ENCODE measurements at regions not wholly inside any gene's neighbourhood (a gene's known extent, or its start where the extent isn't known, plus 50 kb on each side); places are given as distances from the start of the nearest gene placed in this dataset.
"Not testable (repeated sequence)": the region's sequence is repeated elsewhere in the genome, so short reads cannot be mapped to it uniquely, and the experiment has no call there.

DNA sequence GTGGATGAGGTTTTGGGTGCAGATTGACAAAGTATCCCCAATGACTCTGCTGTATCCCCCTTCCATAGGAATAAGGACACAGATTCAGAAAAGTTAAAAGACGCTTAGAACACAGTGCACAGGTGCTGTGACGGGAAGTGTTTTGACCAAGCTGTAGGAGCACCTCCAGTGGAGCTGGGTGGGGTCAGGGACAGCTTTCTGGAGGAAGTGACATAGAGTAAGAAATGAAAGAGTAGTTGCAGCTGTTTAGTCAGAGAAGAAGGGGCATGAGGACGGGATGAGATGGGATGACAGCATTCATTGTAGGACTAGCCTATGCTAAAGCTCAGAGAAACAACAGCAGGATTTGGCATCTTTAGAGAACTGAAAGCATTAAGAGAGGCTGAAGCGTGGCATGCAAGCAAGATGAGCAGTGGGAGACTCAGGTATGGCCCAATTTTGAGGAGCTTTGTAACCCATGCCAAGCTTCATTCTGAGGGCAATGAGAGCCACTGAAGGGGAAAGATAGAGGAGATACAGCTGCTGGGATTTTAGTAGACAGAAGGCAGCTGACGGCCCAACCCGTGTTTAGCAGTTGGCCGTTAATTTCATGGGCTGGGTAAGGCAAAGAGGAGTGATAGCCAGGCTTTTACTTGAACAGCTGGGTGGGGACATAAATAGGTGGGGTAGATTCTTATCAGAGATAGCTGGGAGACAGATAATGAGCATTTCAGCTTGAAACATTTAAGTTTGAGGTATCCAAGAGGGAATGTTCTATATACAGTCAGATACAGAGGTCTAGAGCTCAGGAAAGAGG, 131.8 kb upstream of the KRAS start:
- no peak for DNase-seq

DNA sequence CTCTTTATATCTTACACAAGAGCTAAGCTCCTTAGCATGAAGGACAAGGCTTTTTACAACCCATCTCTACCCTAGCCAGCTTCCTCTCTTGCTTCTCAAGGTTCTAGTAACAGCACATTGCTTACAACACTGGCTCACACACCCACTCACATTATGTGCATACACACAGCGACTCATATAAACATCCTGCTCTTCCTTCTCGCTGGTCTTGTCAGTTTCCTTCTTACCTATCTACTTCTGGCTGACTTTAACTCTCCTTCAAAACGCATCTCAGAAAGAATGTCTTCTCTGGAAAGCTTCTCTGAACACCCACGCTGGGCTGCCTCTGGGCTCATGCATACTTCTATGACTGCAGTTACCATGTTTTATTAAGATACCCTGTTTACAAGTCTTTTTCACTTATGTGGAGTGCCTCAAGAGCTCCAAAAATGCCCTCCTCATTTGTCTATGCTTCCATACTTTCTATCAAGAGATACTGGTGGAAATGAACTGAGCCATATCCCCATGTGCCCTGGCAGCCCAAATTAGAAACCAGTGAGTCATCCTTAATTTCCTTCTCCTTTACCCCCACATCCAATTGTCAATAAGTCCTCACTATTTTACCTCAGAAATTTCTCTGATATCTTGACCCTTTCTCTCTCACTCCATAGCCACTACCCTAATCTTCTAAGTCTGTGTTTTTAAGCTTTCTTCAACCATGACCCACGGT, 126.9 kb upstream of the KRAS start:
- peak; percentile 42 to 62 for DNase-seq

GRCh38 chr12:25376985-25377384, 126.3 kb upstream of the KRAS start:
- no peak for DNase-seq

GRCh38 chr12:25376407-25376806, 125.7 kb upstream of the KRAS start:
- no peak for DNase-seq

DNA sequence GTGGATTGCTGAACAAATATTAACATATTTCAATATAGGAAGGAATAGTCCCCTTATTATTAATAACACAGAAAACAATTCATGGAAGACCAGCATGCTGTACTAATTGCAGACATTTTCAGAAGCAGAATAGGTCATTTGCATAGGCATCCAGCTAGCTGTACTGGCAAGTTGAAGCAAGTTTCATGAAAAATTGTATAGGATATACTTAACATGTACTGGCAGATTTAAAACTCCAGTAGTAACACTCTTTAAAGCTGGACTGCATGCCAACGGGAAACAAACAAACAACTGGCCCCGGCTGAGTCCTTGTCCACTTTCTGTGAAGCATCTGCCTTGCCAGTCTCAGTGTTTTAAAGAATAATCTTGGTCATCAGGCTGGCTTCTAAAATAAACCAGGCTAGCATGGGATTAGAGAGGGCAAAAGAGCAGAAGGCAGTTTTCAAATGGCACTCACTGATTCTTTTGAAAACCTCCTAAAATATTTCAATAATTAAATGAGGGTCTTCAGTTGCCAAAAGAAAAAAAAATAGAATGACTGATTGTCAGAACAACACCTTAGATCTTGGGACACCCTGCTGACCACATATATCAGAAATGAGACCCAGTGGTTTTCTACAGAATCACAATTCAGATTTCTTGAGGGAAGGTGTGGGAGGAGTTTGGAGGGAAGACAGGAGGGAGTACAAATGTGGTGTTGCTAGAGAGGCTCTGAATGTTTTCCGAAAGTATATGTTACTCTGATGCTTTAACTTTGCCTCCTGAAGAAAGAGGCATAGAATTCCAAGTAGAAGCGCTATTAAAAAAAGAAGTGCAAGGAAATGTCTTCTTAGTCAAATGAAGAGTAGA, 122.5 kb upstream of the KRAS start:
- DNase-seq, result no peak

- no peak for DNase-seq
These were observed 121.3 kb upstream of the KRAS start for GRCh38 chr12:25372002-25372401.

GRCh38 chr12:25368557-25368956, 117.8 kb upstream of the KRAS start:
- DNase-seq, result no peak

DNA sequence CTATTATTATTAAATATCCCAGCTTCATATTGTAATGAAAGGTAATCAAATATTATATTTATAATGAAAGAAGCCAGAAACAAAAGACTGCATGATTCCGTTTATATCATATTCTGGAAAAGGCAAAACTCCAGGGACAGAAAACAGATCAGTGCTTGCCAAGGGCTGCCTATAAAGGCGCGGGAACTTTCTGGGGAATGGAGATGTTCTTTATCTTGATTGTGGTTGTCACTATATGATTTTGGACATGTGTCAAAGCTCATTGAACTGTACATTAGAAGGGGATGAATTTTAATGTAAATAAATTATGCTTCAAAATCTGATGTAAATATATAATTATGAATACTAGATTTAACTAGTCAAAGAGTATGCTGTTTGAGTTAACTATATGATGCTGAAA, 115.4 kb upstream of the KRAS start:
- no peak for DNase-seq

DNA sequence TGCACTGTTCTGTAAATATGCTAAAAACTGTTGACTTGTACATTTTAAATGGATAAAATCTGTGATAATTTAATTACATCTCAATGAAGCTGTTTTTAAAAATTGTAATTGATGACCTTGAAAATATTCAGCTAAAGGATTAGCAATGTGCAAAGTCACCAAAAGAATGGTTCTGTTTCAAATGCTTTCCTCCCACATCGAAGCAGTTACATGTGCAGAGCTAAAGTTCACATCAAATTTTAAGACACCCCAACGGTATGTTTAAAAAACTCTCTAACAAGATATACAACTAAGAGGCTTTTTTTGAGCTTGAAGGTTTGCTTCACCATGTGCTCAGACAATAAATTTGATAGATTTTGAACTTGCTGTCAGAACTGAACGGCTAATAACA, 114.6 kb upstream of the KRAS start:
- no peak for DNase-seq

DNA sequence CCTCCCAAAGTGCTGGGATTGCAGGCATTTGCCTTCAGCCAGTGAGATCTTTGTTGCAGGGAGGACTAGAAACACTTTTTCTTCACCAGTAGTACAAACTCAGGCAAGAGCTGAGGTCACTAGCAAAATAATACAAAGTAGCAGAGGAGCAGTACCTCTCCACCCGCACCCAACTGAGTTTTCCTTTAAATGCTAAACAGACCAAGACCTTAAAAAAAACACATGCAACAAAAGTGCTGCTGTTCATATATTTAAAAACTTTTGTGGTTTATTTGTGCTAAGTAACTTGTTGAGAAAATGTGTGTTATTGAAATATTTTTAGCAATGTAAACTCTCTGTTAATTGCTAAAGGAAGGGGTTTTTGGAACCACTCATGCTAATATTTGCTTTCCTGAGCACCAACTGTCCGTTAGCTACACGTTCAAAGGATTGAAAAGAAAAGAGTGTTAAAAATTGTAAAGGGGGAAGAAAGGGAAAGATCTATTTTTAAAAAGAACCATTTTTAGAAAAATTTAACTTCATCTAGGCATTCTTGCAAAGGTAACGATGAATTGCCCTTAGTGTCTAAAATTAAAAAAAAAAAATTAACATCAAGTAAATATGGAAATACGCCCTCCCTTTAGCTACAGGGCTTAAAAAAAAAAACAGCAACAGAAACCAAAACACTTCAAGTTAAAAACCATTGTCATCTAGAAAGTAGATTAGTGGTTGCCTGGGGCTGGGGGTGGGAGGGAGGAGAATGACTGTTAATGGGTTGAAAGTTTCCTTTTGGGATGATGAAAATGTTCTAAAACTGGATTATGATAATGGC, 114.0 kb upstream of the KRAS start:
- DNase-seq, result no peak

DNA sequence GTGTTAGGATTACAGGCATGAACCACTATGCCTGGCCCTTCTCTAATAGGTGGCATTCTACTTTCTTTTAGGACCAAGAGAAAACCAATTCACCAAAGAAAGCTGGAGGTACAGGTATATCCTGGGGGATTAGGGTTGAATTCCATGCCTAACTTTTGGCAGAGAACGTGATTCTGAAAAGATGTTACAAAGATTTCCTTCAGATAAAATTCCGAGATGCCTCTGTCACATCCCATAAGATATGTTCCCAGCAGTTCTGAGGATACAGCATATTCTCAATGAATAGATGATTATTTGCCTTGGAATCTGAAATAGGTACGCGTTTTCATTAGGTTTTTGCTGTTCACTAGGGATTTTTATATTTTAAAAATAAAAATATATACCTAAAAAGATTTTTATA, 111.9 kb upstream of the KRAS start:
- DNase-seq, result no peak

GRCh38 chr12:25361511-25361910, 110.8 kb upstream of the KRAS start:
- DNase-seq, result no peak

- DNase-seq, result no peak
These were observed 106.9 kb upstream of the KRAS start for GRCh38 chr12:25357595-25357994.

- DNase-seq, result not testable (repeated sequence)
These were observed 102.2 kb upstream of the KRAS start for GRCh38 chr12:25352942-25353341.

DNA sequence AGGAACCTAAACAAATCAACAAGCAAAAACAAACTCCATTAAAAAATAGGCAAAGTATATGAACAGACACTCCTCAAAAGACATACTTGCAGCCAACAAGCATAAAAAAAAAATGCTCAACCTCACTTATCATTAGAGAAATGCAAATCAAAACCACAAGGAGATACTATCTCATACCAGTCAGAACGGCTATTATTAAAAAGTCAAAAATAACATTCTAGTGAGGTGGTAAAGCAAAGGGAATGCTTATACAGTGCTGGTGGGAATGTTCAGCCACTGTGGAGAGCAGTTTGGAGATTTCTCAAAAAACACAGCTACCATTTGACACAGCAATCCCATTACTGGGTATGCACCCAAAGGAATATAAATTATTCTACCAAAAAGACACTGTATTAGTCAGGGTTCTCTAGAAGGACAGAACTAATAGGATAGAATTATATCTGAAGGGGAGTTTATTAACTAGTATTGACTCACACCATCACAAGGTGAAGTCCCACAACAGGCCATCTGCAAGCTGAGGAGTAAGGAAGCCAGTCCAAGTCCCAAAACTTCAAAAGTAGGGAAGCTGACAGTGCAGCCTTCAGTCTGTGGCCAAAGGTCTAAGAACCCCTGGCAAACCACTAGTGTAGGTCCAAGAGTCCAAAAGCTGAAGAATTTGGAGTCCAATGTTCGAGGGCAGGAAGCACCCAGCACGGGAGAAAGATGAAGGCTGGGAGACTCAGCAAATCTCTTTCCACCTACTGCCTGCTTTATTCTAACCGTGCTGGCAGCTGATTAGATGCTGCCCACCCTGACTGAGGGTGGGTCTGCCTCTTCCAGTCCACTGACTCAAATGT, 101.6 kb upstream of the KRAS start:
- DNase-seq, result no peak

DNA sequence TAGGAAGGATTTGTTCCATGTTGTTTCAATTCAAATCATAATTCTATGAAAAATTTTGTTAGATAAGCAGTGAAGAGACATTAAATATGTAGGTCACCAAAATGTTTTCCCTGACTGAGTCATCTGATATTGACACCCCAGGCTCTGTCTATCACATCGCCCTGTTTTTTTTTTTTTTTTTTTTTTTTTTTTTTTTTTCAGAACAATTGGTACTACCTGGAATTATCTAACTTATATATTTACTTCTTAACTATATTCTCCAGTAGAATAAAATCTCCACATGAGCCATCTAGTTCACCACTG, 97.8 kb upstream of the KRAS start:
- DNase-seq, result no peak

GRCh38 chr12:25347716-25348592, 97.2 kb upstream of the KRAS start:
- DNase-seq, result no peak

- not testable (repeated sequence) for DNase-seq
These were observed 91.1 kb upstream of the KRAS start for GRCh38 chr12:25341877-25342276.

DNA sequence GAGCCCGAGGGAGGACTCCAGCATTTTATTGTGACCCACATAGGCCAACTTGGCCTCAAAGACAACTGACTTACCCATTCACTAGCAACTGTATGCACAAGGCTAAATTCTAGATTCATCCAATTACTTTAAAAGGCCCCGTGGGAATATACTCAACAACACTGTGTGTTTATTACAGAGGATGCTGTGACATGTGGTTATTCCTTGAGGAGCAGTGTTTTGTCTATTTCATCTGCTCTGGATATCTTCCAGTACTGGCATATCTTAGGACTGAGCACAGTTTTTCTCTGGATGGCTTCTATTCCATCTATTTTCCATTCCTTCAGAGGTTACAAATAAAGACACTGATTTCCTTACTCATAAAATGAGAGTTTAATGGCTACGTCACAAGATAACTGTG, 87.2 kb upstream of the KRAS start:
- no peak for DNase-seq

DNA sequence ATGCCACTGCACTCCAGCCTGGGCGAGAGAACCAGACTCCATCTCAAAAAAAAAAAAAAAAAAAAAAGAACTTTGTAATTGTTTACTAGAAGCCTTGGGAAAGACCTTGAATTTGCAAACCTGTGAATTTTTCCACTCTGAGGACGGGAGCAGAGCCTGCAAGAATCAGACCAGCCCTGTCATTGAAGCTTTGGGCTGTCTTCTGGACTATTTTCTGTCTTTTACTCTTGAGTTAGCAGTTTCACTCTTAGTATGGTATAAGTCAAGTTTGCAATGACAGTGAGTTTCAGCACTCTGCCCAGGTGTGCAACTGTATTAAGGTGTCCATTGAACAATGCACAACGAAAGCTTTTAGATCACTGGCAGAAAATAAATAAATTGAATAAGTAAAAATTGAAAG, 81.4 kb upstream of the KRAS start:
- DNase-seq, result no peak

Data from Kasumi-1 (cell line).